Coronary artery (tissue), 2 donors: ENCODE measurements at regions not wholly inside any gene's neighbourhood (a gene's known extent, or its start where the extent isn't known, plus 50 kb on each side); places are given as distances from the start of the nearest gene placed in this dataset.
"Not testable (repeated sequence)": the region's sequence is repeated elsewhere in the genome, so short reads cannot be mapped to it uniquely, and the experiment has no call there.

Experiments
- DNase-seq: peaks from one replicate; pipeline ENCODE4 v3.0.0-alpha.2; 2017; ENCODE audit warnings: low spot score
- H3K27ac ChIP-seq, 2 donors: fragments of 200-600 bp; sonication (generic); one replicate each; pipeline ENCODE4 v1.5.1; 2016 to 2019
- H3K4me3 ChIP-seq: fragments of 200-600 bp; sonication (generic); 2 replicates; pipeline ENCODE4 v1.5.1; 2016; ENCODE audit warnings: mild to moderate bottlenecking, moderate library complexity
- CTCF ChIP-seq: fragments of 200-600 bp; sonication (generic); IDR thresholded peaks from one replicate; pipeline ENCODE4 v1.5.1; 2019; ENCODE audit warnings: antibody characterized with exemption

GRCh38 chr5:62214701-62215100, 91.3 kb upstream of the KIF2A start:
- Histone ChIP-seq H3K4me3 (no peak overlapping the region), H3K27ac (no peak overlapping the region)
- no peak for DNase-seq
- TF ChIP-seq CTCF, result no peak

GRCh38 chr5:62216603-62217002, 89.4 kb upstream of the KIF2A start:
- DNase-seq, H3K4me3 ChIP-seq, H3K27ac ChIP-seq: not testable (repeated sequence)

- H3K4me3 ChIP-seq, H3K27ac ChIP-seq, DNase-seq: not testable (repeated sequence)
Measured at GRCh38 chr5:62217095-62217494, 88.9 kb upstream of the KIF2A start.

- not testable (repeated sequence) for H3K27ac ChIP-seq, H3K4me3 ChIP-seq, DNase-seq
Measured at GRCh38 chr5:62218860-62219259, 87.1 kb upstream of the KIF2A start.

GRCh38 chr5:62221881-62222280, 84.1 kb upstream of the KIF2A start:
- not testable (repeated sequence) for DNase-seq, H3K27ac ChIP-seq, H3K4me3 ChIP-seq

GRCh38 chr5:62222305-62222704, 83.7 kb upstream of the KIF2A start:
- not testable (repeated sequence) for H3K27ac ChIP-seq, H3K4me3 ChIP-seq, DNase-seq

GRCh38 chr5:62223312-62223670, 82.7 kb upstream of the KIF2A start:
- peak; percentile 40 for TF ChIP-seq CTCF
- not testable (repeated sequence) for DNase-seq, H3K27ac ChIP-seq, H3K4me3 ChIP-seq

- not testable (repeated sequence) for DNase-seq, H3K27ac ChIP-seq, H3K4me3 ChIP-seq
Measured at GRCh38 chr5:62224987-62225601, 80.9 kb upstream of the KIF2A start.

GRCh38 chr5:62230876-62231388, 75.1 kb upstream of the KIF2A start:
- not testable (repeated sequence) for H3K4me3 ChIP-seq, H3K27ac ChIP-seq, DNase-seq

- no peak overlapping the region for H3K4me3 ChIP-seq
- TF ChIP-seq CTCF, result no peak
- H3K27ac ChIP-seq, result no peak overlapping the region
- DNase-seq, result no peak
Measured at GRCh38 chr5:62231576-62231975, 74.4 kb upstream of the KIF2A start.

- DNase-seq, H3K27ac ChIP-seq, H3K4me3 ChIP-seq: not testable (repeated sequence)
Measured at GRCh38 chr5:62232218-62232617, 73.8 kb upstream of the KIF2A start.

GRCh38 chr5:62233083-62234046, 72.6 kb upstream of the KIF2A start:
- H3K27ac ChIP-seq, result peak overlapping the region; percentile 22 to 37
- not testable (repeated sequence) for H3K4me3 ChIP-seq, DNase-seq

- Histone ChIP-seq H3K4me3 (peak overlapping the region; percentile 39), H3K27ac (peak overlapping the region in 1 of 2 donors; percentile 76)
- DNase-seq, result not testable (repeated sequence)
Measured at GRCh38 chr5:62236593-62236992, 69.4 kb upstream of the KIF2A start.

GRCh38 chr5:62237944-62238343, 68.1 kb upstream of the KIF2A start:
- not testable (repeated sequence) for DNase-seq, H3K4me3 ChIP-seq, H3K27ac ChIP-seq

- not testable (repeated sequence) for H3K27ac ChIP-seq, H3K4me3 ChIP-seq, DNase-seq
Measured at GRCh38 chr5:62238584-62238983, 67.4 kb upstream of the KIF2A start.
